Duodenal mucosa (tissue), 2 donors: ENCODE measurements at regions not wholly inside any gene's neighbourhood (a gene's known extent, or its start where the extent isn't known, plus 50 kb on each side); places are given as distances from the start of the nearest gene placed in this dataset.

Source experiments
- H3K27ac ChIP-seq: one replicate; pipeline ENCODE4 v1.7.0; 2013; ENCODE audit warnings: low read depth, low read length
- H3K27me3 ChIP-seq, 2 donors: one replicate each; pipeline ENCODE4 v1.7.0; 2013; ENCODE audit warnings: low read length in 2 of 2, control low read depth in 1 of 2; ENCODE audit not compliant: insufficient read depth in 2 of 2, control insufficient read depth in 1 of 2
- H3K36me3 ChIP-seq, 2 donors: one replicate each; pipeline ENCODE4 v1.7.0; 2013; ENCODE audit warnings: low read length in 2 of 2, control low read depth in 1 of 2; ENCODE audit not compliant: insufficient read depth in 2 of 2, control insufficient read depth in 1 of 2
- H3K4me1 ChIP-seq, 2 donors: one replicate each; pipeline ENCODE4 v1.7.0; 2013; ENCODE audit warnings: low read length in 2 of 2, control low read depth in 1 of 2; ENCODE audit not compliant: insufficient read depth in 2 of 2, control insufficient read depth in 1 of 2
- H3K4me3 ChIP-seq, 2 donors: one replicate each; pipeline ENCODE4 v1.7.0; 2013; ENCODE audit warnings: low read length in 2 of 2, low read depth in 1 of 2
- H3K9ac ChIP-seq, 2 donors: one replicate each; pipeline ENCODE4 v1.7.0; 2013; ENCODE audit warnings: low read length in 2 of 2, low read depth in 1 of 2
- H3K9me3 ChIP-seq, 2 donors: one replicate each; pipeline ENCODE4 v1.7.0; 2013; ENCODE audit warnings: low read length in 2 of 2, control low read depth in 1 of 2; ENCODE audit not compliant: control insufficient read depth in 1 of 2

DNA sequence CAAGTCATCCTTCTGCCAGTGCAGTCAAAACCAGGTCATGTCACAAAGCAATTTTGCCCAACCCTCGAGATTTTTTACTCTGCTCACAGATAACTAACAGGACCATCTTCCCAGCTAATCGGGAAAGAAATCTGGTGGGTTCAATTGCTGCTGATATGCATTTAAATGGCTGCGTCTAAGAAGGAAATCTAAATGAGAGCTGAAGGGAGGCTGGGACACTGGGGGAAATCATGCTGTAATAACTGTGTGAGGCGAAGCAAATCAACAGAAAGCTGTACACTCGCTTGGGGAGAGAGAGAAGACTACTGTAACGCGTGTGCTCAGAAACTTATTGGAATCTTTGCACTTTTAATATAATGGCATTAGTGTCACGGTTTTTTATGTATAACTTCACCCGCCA, 535.0 kb downstream of the CDK5RAP2 start:
- Histone ChIP-seq H3K4me3 (no peak overlapping the region), H3K36me3 (no peaks in the 10 kb centered on the region), H3K9ac (no peak overlapping the region), H3K4me1 (no peaks in the 10 kb centered on the region), H3K27me3 (no peaks in the 10 kb centered on the region), H3K27ac (no peak overlapping the region), H3K9me3 (no peaks in the 10 kb centered on the region)

GRCh38 chr9:120043448-120043847, 536.5 kb downstream of the CDK5RAP2 start:
- H3K4me3 ChIP-seq: no peak overlapping the region
- no peaks in the 10 kb centered on the region for H3K9me3 ChIP-seq
- no peaks in the 10 kb centered on the region for H3K27me3 ChIP-seq
- H3K4me1 ChIP-seq: no peaks in the 10 kb centered on the region
- no peak overlapping the region for H3K27ac ChIP-seq
- H3K9ac ChIP-seq: no peak overlapping the region
- no peaks in the 10 kb centered on the region for H3K36me3 ChIP-seq

- Histone ChIP-seq H3K36me3 (no peaks in the 10 kb centered on the region), H3K9ac (no peak overlapping the region), H3K27me3 (no peaks in the 10 kb centered on the region), H3K27ac (no peak overlapping the region), H3K4me1 (no peaks in the 10 kb centered on the region), H3K4me3 (no peak overlapping the region), H3K9me3 (no peaks in the 10 kb centered on the region)
Measured at GRCh38 chr9:120040896-120041295, 539.1 kb downstream of the CDK5RAP2 start.

- Histone ChIP-seq H3K9ac (no peak overlapping the region), H3K36me3 (no peaks in the 10 kb centered on the region), H3K27me3 (no peaks in the 10 kb centered on the region), H3K4me1 (no peaks in the 10 kb centered on the region), H3K9me3 (no peaks in the 10 kb centered on the region), H3K27ac (no peak overlapping the region), H3K4me3 (no peak overlapping the region)
Measured at GRCh38 chr9:120038342-120038741, 541.6 kb downstream of the CDK5RAP2 start.

GRCh38 chr9:120032639-120033038, 547.3 kb downstream of the CDK5RAP2 start:
- Histone ChIP-seq H3K27ac (no peak overlapping the region), H3K4me1 (no peaks in the 10 kb centered on the region), H3K9ac (no peak overlapping the region), H3K27me3 (no peaks in the 10 kb centered on the region), H3K9me3 (no peaks in the 10 kb centered on the region), H3K4me3 (no peak overlapping the region), H3K36me3 (no peaks in the 10 kb centered on the region)

DNA sequence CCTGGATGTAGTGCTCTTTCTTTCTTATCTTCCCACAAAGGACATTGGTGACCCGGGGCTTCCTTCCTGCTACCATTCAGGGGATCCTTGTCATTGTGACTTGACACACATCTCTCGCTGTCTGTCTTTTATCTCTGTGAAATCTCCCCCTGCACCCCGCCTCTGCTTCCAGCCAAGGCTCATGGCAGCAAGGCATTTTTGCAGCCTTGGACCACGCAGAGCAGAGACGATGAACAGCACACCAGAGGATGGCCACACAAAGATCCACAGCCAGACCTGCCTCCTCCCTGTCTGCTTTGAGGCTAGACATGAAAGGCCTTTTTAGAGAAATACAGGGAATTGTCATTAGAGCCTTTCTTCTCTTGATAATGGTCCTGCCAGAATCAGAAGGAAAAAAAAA, 549.1 kb downstream of the CDK5RAP2 start:
- Histone ChIP-seq H3K4me1 (no peaks in the 10 kb centered on the region), H3K9ac (no peak overlapping the region), H3K27me3 (no peaks in the 10 kb centered on the region), H3K9me3 (no peaks in the 10 kb centered on the region), H3K4me3 (no peak overlapping the region), H3K27ac (no peak overlapping the region), H3K36me3 (no peaks in the 10 kb centered on the region)

- Histone ChIP-seq H3K27ac (no peak overlapping the region), H3K9ac (no peak overlapping the region), H3K36me3 (no peaks in the 10 kb centered on the region), H3K4me1 (no peaks in the 10 kb centered on the region), H3K9me3 (no peaks in the 10 kb centered on the region), H3K4me3 (no peak overlapping the region), H3K27me3 (no peaks in the 10 kb centered on the region)
Measured at GRCh38 chr9:120018550-120018949, 561.4 kb downstream of the CDK5RAP2 start.

DNA sequence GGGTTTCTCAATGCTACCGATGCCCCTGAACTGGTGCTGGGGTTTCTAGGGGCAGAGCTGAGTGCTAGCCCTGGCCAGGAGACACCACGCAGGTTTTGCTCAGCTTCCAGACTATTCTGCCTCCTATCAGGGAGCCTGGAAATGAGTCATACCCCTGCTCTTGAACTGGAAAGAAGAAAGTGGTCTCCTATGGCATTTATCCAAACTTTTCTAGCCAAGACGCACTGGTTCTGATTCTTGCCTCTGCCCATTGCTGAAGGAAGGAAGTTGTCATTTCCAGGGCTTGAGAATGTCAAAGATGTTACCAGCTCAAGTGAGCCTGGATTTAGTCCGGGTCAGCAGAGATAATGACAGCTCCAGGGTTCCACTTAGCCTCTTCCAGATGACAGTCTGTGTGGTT, 561.9 kb downstream of the CDK5RAP2 start:
- Histone ChIP-seq H3K4me3 (no peak overlapping the region), H3K4me1 (no peaks in the 10 kb centered on the region), H3K9me3 (no peaks in the 10 kb centered on the region), H3K27ac (no peak overlapping the region), H3K36me3 (no peaks in the 10 kb centered on the region), H3K9ac (no peak overlapping the region), H3K27me3 (no peaks in the 10 kb centered on the region)

DNA sequence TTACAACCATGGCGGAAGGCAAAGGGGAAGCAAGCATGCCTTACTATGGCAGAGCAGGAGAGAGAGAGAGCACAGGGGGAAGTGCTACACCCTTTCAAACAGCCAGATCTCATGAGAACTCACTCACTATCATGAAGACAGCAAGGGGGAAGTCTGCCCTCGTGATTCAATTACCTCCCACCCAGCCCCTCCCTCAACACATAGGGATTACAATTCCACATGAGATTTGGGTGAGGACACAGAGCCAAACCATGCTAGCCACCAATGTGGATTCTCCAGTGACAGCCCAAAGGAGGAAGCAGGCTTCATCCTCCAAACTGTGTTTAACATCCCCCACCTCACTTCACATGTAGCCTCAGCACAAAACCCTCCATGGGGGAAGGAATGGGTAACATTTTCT, 563.7 kb downstream of the CDK5RAP2 start:
- H3K9ac ChIP-seq: no peak overlapping the region
- H3K9me3 ChIP-seq: no peaks in the 10 kb centered on the region
- H3K4me1 ChIP-seq: no peaks in the 10 kb centered on the region
- H3K4me3 ChIP-seq: no peak overlapping the region
- no peaks in the 10 kb centered on the region for H3K36me3 ChIP-seq
- H3K27ac ChIP-seq: no peak overlapping the region
- H3K27me3 ChIP-seq: no peaks in the 10 kb centered on the region

DNA sequence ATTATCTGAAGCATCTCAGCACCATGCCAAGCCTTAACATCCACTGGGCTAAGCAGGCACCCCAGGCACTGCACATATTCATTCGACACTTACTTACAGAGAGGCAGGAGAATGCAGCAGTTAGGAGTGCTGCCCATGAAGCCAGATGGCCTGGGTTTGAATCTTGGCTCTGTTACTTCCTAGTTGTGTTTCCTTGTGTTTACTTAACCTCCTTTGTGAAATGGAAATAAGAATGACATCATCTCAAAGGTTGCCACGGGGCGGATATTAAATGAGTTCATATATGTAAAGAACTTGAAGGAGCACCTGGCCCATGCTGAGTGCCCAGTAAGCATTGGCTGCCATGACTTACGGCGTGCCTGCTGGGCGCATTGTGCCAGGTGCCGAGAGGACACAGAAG, 565.2 kb downstream of the CDK5RAP2 start:
- no peak overlapping the region for H3K27ac ChIP-seq
- no peaks in the 10 kb centered on the region for H3K36me3 ChIP-seq
- H3K4me3 ChIP-seq: no peak overlapping the region
- H3K4me1 ChIP-seq: no peaks in the 10 kb centered on the region
- no peaks in the 10 kb centered on the region for H3K9me3 ChIP-seq
- no peaks in the 10 kb centered on the region for H3K27me3 ChIP-seq
- no peak overlapping the region for H3K9ac ChIP-seq

GRCh38 chr9:120009856-120010255, 570.1 kb downstream of the CDK5RAP2 start:
- no peak overlapping the region for H3K4me3 ChIP-seq
- H3K27me3 ChIP-seq: no peaks in the 10 kb centered on the region
- H3K27ac ChIP-seq: no peak overlapping the region
- H3K36me3 ChIP-seq: no peaks in the 10 kb centered on the region
- no peaks in the 10 kb centered on the region for H3K9me3 ChIP-seq
- H3K9ac ChIP-seq: no peak overlapping the region
- no peaks in the 10 kb centered on the region for H3K4me1 ChIP-seq
